ENCODE measurements at regions not wholly inside any gene's neighbourhood (a gene's known extent, or its start where the extent isn't known, plus 50 kb on each side); places are given as distances from the start of the nearest gene placed in this dataset.

GRCh38 chr3:106758459-106758858 lies 618.8 kb upstream of the CCDC54 start:
- TF ChIP-seq POLR2A (IDR thresholded peaks at IDR 0.05) (no peak), POLR2AphosphoS5 (IDR thresholded peaks at IDR 0.05) (no peak)

All from upper lobe of left lung (tissue), 4 donors.